Uterus (tissue), 2 donors: ENCODE measurements at regions not wholly inside any gene's neighbourhood (a gene's known extent, or its start where the extent isn't known, plus 50 kb on each side); places are given as distances from the start of the nearest gene placed in this dataset.

Source experiments
- CTCF ChIP-seq, 4 experiments: fragments of 200-600 bp in 2 of 4; fragments of 450-650 bp in 2 of 4; sonication (generic) in 2 of 4; IDR thresholded peaks; one replicate each; pipeline ENCODE4 v1.5.1; 2016 to 2019; ENCODE audit warnings: antibody characterized with exemption in 4 of 4, mild to moderate bottlenecking in 2 of 4, moderate library complexity in 1 of 4
- POLR2A ChIP-seq, 2 donors: fragments of 450-650 bp; IDR thresholded peaks; one replicate each; pipeline ENCODE4 v1.6.1; 2016; ENCODE audit warnings: antibody characterized with exemption in 2 of 2, mild to moderate bottlenecking in 1 of 2, moderate library complexity in 1 of 2

DNA sequence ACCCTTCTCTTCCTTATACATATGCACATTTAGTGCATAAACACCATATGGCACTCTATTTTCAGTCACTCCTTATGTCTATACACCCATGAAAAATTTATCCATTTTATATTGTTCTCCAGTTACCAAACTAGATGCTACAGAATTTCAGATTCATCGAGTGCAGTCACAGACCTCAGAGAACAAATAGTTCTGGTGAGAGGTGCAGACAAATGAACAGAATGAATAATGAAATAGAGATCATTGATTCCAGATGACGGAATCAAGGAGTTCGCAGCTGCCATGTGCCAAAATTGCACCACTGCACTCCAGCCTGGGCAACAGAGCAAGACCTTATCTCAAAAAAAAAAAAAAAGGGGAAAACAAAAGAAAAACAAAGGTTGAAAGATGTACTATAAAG, 214.8 kb upstream of the CEP162 start:
- no peak for TF ChIP-seq CTCF (IDR thresholded peaks at IDR 0.05)
- no peak for TF ChIP-seq POLR2A (IDR thresholded peaks at IDR 0.05)
